ENCODE measurements at regions not wholly inside any gene's neighbourhood (a gene's known extent, or its start where the extent isn't known, plus 50 kb on each side); places are given as distances from the start of the nearest gene placed in this dataset.

DNA sequence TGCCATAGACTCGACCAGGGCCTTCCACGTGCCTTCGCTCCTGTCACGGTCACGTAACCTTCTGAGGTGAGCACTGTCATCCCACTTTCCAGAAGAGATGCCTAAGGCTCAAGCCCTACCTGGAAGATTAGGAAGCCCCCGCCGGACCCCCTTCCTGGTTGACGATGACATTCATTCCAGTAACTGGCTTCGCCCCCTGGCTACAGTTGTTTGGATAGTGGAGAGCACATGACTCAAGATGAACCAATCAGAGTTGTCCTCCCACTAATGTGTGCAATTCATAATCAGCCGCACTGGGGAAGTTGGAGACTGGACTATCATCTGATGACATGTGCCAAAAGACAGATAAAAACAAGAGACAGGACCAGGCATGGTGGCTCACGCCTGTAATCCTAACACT lies 104.0 kb upstream of the GJB5 start:
- DNase-seq (no peak), ATAC-seq (no peak)
- H3K4me1 ChIP-seq, result no peaks in the 10 kb centered on the region
- no peak overlapping the region for H3K27ac ChIP-seq
- intact Hi-C loops (cut with DNase I), result no loop called here
- H3K36me3 ChIP-seq (ENCODE audit: insufficient read depth in 1 of 2, low read depth in 1 of 2), result no peaks in the 10 kb centered on the region
- H3K4me3 ChIP-seq, result no peak overlapping the region
- peaks cover 0 to 42% (median 8%) of the 10 kb centered on the region in 3 donors for H3K27me3 ChIP-seq (ENCODE audit: insufficient read depth in 3 of 3, low read length in 2 of 3)
- no peak for TF ChIP-seq CTCF (IDR thresholded peaks at IDR 0.05)
- H3K9me3 ChIP-seq, result no peaks in the 10 kb centered on the region
- WGBS, 3 donors, result 84 to 91% (median 84%) methylated on average over 11 of the region's 11 CpGs

- no peak for TF ChIP-seq CTCF (IDR thresholded peaks at IDR 0.05)
- DNase-seq (no peak), ATAC-seq (no peak)
- intact Hi-C loops (cut with DNase I), result no loop called here
- Histone ChIP-seq H3K27ac (no peak overlapping the region), H3K36me3 (ENCODE audit: insufficient read depth in 1 of 2, low read depth in 1 of 2) (no peaks in the 10 kb centered on the region), H3K4me1 (no peaks in the 10 kb centered on the region), H3K27me3 (ENCODE audit: insufficient read depth in 3 of 3, low read length in 2 of 3) (peaks cover 0 to 31% (median 3%) of the 10 kb centered on the region in 3 donors), H3K4me3 (no peak overlapping the region), H3K9me3 (no peaks in the 10 kb centered on the region)
- 66 to 72% (median 69%) methylated on average over 7 of the region's 7 CpGs for WGBS, 3 donors
Observed at GRCh38 chr1:34653110-34653509, 101.7 kb upstream of the GJB5 start.

- no peak for ATAC-seq
- no peak overlapping the region for H3K4me3 ChIP-seq
- H3K27ac ChIP-seq, result no peak overlapping the region
- intact Hi-C loops (cut with DNase I), result no loop called here
- TF ChIP-seq CTCF (IDR thresholded peaks at IDR 0.05), result no peak
- 45 to 56% (median 53%) methylated on average over 4 of the region's 4 CpGs for WGBS, 3 donors
- no peaks in the 10 kb centered on the region for H3K9me3 ChIP-seq
- H3K27me3 ChIP-seq (ENCODE audit: insufficient read depth in 3 of 3, low read length in 2 of 3), result peaks cover 0 to 31% (median 3%) of the 10 kb centered on the region in 3 donors
- H3K36me3 ChIP-seq (ENCODE audit: insufficient read depth in 1 of 2, low read depth in 1 of 2), result no peaks in the 10 kb centered on the region
- no peaks in the 10 kb centered on the region for H3K4me1 ChIP-seq
- no peak for DNase-seq
Observed at GRCh38 chr1:34655206-34655874, 99.5 kb upstream of the GJB5 start.

DNA sequence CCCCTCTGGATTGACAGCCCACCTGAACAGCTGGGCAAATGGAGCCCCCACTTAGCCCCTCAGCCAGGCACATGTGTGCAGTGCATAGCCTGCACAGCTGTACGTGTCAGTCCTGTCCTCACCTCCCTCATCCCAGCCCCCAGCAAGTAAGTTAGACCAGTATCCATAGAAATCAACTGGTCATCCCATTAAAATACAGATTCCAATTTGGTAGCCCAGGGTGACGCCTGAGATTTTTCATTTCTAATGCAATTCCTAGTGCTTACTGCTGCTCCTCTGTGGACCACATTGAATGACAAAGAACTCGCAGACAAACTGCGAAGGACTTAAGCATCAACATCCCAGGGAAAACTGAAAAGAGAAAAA lies 99.0 kb upstream of the GJB5 start:
- Histone ChIP-seq H3K27ac (no peak overlapping the region), H3K27me3 (ENCODE audit: insufficient read depth in 3 of 3, low read length in 2 of 3) (peaks cover 0 to 27% (median 3%) of the 10 kb centered on the region in 3 donors), H3K4me3 (no peak overlapping the region), H3K36me3 (ENCODE audit: insufficient read depth in 1 of 2, low read depth in 1 of 2) (no peaks in the 10 kb centered on the region), H3K4me1 (no peaks in the 10 kb centered on the region), H3K9me3 (no peaks in the 10 kb centered on the region)
- ATAC-seq (no peak), DNase-seq (no peak)
- WGBS, 3 donors, result 67 to 72% (median 70%) methylated on average over 4 of the region's 4 CpGs
- TF ChIP-seq CTCF (IDR thresholded peaks at IDR 0.05), result no peak
- intact Hi-C loops (cut with DNase I), result no loop called here

DNA sequence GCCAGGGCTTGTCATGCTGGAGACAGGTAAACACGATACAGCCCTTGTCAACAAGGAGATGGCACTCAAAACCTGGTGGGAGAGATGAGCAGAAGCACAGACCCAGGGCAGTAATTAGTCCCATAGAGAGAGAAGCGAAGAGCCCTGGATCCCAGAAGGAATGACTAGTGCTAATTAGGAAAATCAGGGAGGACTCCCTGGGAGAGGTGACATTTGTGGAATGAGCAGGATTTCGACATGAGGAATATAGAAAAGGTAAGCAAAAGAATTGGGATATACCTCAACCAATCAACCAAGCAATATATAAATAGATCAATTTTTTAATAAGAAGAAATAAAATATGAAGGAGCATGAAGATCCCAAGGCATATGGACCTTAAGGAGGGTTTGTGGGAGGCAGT lies 98.5 kb upstream of the GJB5 start:
- Histone ChIP-seq H3K4me1 (no peaks in the 10 kb centered on the region), H3K27me3 (ENCODE audit: insufficient read depth in 3 of 3, low read length in 2 of 3) (peaks cover 0 to 25% (median 3%) of the 10 kb centered on the region in 3 donors), H3K9me3 (no peaks in the 10 kb centered on the region), H3K27ac (no peak overlapping the region), H3K4me3 (no peak overlapping the region), H3K36me3 (ENCODE audit: insufficient read depth in 1 of 2, low read depth in 1 of 2) (no peaks in the 10 kb centered on the region)
- DNase-seq (no peak), ATAC-seq (no peak)
- WGBS, 3 donors, result 71 to 82% (median 77%) methylated on average over 3 of the region's 3 CpGs
- no peak for TF ChIP-seq CTCF (IDR thresholded peaks at IDR 0.05)
- intact Hi-C loops (cut with DNase I), result no loop called here
